GM10248 (cell line): ENCODE measurements at regions not wholly inside any gene's neighbourhood (a gene's known extent, or its start where the extent isn't known, plus 50 kb on each side); places are given as distances from the start of the nearest gene placed in this dataset.

Source experiments
- CTCF ChIA-PET: fragments of 300-600 bp; sonication (Branson Sonifier 250); formaldehyde crosslinking; extraction: SDS; loops from one replicate; lab custom pipeline; 2021; ENCODE audit warnings: antibody characterized with exemption; lab: Yijun Ruan, JAX
- POLR2A ChIA-PET: fragments of 350-650 bp; sonication (Branson Sonifier 250); formaldehyde crosslinking; extraction: SDS; loops from one replicate; lab custom pipeline; 2020; ENCODE audit warnings: antibody characterized with exemption; lab: Yijun Ruan, JAX
- DNase-seq: peaks from one replicate; pipeline ENCODE4 v3.0.0; 2012; ENCODE audit errors: extremely low spot score
- TF ChIP-seq, protein P1 (sequence below): IDR thresholded peaks from 2 replicates; pipeline ENCODE4 v1.5.1; 2012; ENCODE audit warnings: mild to moderate bottlenecking, low read depth; ENCODE audit errors: extremely low read depth, missing control alignments, control extremely low read depth

DNA sequence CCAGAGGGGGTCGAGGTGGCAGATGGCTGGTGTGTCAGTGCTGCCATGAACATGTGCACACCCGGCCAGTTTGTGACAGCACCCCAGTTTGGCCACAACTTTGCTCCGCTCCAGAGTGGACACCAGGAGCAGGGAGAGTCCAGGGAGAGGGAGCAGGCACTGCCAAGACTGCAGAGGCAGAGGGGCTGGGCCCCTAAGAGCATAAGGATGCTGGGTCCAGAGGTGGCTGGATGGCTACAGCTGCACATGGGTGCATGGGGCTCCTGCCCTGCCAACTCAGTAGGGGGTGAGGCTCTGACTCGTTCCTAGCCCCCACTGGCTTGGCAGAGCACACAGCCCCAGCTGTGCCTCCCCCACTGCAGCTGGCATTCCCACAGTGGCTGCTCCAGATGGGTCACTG is 999.2 kb upstream of the CRIM1 start:
- TF ChIP-seq, protein P1, sequence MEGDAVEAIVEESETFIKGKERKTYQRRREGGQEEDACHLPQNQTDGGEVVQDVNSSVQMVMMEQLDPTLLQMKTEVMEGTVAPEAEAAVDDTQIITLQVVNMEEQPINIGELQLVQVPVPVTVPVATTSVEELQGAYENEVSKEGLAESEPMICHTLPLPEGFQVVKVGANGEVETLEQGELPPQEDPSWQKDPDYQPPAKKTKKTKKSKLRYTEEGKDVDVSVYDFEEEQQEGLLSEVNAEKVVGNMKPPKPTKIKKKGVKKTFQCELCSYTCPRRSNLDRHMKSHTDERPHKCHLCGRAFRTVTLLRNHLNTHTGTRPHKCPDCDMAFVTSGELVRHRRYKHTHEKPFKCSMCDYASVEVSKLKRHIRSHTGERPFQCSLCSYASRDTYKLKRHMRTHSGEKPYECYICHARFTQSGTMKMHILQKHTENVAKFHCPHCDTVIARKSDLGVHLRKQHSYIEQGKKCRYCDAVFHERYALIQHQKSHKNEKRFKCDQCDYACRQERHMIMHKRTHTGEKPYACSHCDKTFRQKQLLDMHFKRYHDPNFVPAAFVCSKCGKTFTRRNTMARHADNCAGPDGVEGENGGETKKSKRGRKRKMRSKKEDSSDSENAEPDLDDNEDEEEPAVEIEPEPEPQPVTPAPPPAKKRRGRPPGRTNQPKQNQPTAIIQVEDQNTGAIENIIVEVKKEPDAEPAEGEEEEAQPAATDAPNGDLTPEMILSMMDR: no peak
- ChIA-PET POLR2A (no interaction called here), CTCF (no interaction called here)
- DNase-seq: no peak

DNA sequence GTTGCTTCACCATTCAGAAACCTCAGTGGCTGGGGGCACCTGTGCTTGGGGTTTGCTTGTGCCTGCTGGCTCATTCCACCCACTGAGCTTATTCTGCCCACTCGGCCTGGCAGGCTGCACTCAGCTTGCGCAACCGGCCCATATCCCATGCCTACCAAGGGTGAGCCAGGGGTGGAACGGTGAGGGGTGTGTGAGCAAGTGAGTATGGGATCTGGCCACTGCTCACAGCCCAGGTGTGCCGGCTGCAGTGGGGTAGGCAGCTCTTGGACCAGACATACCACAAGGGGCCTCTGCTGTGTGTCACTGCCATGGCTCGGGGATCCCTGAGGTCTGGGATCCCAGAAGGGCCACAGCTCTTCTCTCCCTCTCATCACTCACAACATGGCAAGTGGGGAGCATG is 1000.5 kb upstream of the CRIM1 start:
- no peak for DNase-seq
- TF ChIP-seq, protein P1: no peak
- ChIA-PET CTCF (no interaction called here), POLR2A (no interaction called here)

DNA sequence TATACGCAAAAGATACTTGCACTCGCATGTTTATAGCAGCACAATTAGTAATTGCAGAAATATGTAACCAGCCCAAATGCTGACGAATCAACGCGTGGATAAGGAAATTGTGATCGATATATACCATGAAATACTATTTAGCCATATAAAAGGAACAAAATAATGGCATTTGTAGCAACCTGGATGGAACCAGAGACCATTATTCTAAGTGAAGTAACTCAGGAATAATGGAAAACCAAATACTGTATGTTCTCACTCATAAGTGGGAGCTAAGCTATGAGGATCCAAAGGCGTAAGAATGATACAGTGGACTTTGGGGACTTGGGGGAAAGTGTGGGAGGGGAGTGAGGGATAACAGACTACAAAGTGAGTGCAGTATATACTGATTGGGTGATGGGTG is 1008.0 kb upstream of the CRIM1 start:
- POLR2A ChIA-PET: no interaction called here
- no peak for DNase-seq
- CTCF ChIA-PET: no interaction called here
- TF ChIP-seq, protein P1: no peak

DNA sequence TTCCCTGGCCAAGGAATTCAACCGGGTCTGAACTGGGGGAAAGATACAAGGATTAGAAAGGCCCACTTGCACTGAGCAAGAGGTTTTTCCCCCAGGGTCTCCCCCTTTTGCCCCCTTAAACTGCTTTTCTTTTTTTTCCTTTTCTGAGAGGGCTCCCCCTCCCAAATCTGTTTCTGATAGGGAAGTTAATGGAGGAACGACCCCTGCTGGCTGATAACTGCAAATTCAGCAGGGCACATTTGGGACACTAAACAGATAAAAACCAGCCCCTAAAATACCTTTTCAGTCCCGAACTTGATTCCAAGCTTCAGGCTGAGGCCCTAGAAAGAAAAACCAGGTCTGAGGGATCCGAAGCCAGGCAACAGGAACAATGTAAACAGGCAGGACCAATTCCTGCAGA is 1012.4 kb upstream of the CRIM1 start:
- CTCF ChIA-PET: no interaction called here
- POLR2A ChIA-PET: no interaction called here
- TF ChIP-seq, protein P1: no peak
- no peak for DNase-seq

DNA sequence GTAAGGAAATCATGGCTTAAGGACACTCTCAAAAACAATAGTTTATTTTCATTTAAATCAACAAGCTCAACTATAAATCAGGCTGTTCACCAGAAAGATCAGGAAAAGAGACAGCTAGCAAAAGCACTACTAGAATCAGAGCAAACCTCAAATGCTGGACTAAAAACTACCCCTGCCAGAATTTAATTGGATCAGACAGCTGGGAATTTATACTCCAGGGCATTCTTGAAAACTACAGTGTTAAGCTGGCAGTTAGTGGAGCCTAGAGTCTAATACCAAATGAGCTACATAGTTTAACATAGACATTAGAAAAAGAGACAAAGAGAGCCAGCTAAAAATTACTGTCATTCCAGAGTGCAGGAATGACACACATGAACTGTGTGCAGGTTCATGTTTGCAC is 1016.4 kb upstream of the CRIM1 start:
- CTCF ChIA-PET: no interaction called here
- DNase-seq: no peak
- TF ChIP-seq, protein P1: no peak
- POLR2A ChIA-PET: no interaction called here

DNA sequence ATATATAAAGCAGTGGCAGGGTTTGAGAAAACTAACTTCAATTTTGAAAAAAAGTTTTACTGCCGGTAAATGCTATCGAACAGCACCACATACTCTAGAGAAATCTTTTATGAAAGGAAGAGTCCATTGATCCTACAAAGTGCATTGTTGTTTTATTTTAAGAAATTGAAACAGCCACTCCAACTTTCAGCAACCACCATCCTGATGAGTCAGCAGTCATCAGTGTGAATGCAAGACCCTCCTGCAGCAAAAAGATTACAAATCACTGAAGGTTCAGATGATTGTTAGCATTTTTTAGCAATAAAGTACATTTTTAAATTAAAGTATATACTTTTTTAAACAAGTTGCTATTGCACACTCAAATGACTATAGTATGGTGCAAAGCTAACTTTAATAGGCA is 1017.7 kb upstream of the CRIM1 start:
- POLR2A ChIA-PET: no interaction called here
- no peak for DNase-seq
- TF ChIP-seq, protein P1: no peak
- CTCF ChIA-PET: no interaction called here

DNA sequence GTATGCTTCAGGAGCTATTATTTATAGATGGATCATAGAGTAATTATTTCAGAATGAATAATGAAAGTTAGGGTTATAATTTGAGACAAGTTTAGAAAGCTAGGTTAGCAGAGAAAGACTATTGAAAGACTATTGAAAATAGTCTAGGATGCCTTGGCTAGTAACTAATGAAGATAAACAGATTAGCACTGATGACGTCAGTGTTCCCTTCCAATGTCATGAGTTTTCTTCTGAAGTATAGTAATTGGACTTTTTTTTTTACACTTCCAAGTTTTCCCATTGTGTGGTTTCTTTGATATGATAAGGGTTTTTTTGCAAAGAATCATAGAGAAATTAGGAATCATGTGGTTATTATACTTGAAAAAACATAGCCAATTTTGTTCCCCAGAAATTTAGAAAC is 1041.5 kb upstream of the CRIM1 start:
- DNase-seq: no peak
- ChIA-PET CTCF (interaction anchor here (1.1 kb wide), 1 partner anchor 13 kb away, joined by 3 read pairs; no protein-coding TSS in a partner anchor), POLR2A (no interaction called here)
- TF ChIP-seq, protein P1: no peak
